ENCODE measurements at regions not wholly inside any gene's neighbourhood (a gene's known extent, or its start where the extent isn't known, plus 50 kb on each side); places are given as distances from the start of the nearest gene placed in this dataset.

GRCh38 chr1:4203501-4203900 is 303.4 kb upstream of the C1orf174 start:
- DNase-seq (no peak), ATAC-seq (no peak)
- Histone ChIP-seq H3K36me3 (no peaks in the 10 kb centered on the region), H3K27me3 (peaks cover 0 to 3% (median 0%) of the 10 kb centered on the region in 9 donors), H3K27ac (no peak overlapping the region), H3K9me3 (peaks cover 0 to 39% (median 25%) of the 10 kb centered on the region in 12 donors), H3K4me1 (no peaks in the 10 kb centered on the region), H3K4me3 (no peak overlapping the region)
- intact Hi-C loops (cut with DNase I), result no loop called here
- no peak for TF ChIP-seq CTCF (IDR thresholded peaks at IDR 0.05)
- no peak for TF ChIP-seq POLR2A (IDR thresholded peaks at IDR 0.05)

GRCh38 chr1:4207183-4207582 is 307.1 kb upstream of the C1orf174 start:
- Histone ChIP-seq H3K36me3 (no peaks in the 10 kb centered on the region), H3K4me1 (no peaks in the 10 kb centered on the region), H3K4me3 (no peak overlapping the region), H3K27ac (no peak overlapping the region), H3K9me3 (peaks cover 0 to 34% (median 20%) of the 10 kb centered on the region in 12 donors), H3K27me3 (peaks cover 0 to 3% (median 0%) of the 10 kb centered on the region in 9 donors)
- 69 to 76% (median 72%) methylated on average over 4 of the region's 4 CpGs for WGBS, 4 donors
- no peak for ATAC-seq
- TF ChIP-seq CTCF (IDR thresholded peaks at IDR 0.05) (no peak), POLR2A (IDR thresholded peaks at IDR 0.05) (no peak)
- intact Hi-C loops (cut with DNase I), result no loop called here
- DNase-seq, result no peak

GRCh38 chr1:4207842-4208692 is 308.0 kb upstream of the C1orf174 start:
- no peak overlapping the region for H3K27ac ChIP-seq
- intact Hi-C loops (cut with DNase I), result no loop called here
- no peaks in the 10 kb centered on the region for H3K4me1 ChIP-seq
- peaks cover 0 to 28% (median 15%) of the 10 kb centered on the region in 12 donors for H3K9me3 ChIP-seq
- no peak for TF ChIP-seq CTCF (IDR thresholded peaks at IDR 0.05)
- TF ChIP-seq POLR2A (IDR thresholded peaks at IDR 0.05), result no peak
- peaks cover 0 to 3% (median 0%) of the 10 kb centered on the region in 9 donors for H3K27me3 ChIP-seq
- no peak overlapping the region for H3K4me3 ChIP-seq
- H3K36me3 ChIP-seq, result no peaks in the 10 kb centered on the region
- no peak for DNase-seq
- 74 to 84% (median 74%) methylated on average over 10 of the region's 10 CpGs for WGBS, 4 donors
- no peak for ATAC-seq

GRCh38 chr1:4210043-4210442 is 310.0 kb upstream of the C1orf174 start:
- intact Hi-C loops (cut with DNase I), result no loop called here
- no peak for DNase-seq
- no peak for TF ChIP-seq POLR2A (IDR thresholded peaks at IDR 0.05)
- no peak for TF ChIP-seq CTCF (IDR thresholded peaks at IDR 0.05)
- 42 to 67% (median 49%) methylated on average over 1 of the region's 1 CpG for WGBS, 4 donors
- Histone ChIP-seq H3K27me3 (peaks cover 0 to 4% (median 0%) of the 10 kb centered on the region in 9 donors), H3K4me1 (no peaks in the 10 kb centered on the region), H3K36me3 (no peaks in the 10 kb centered on the region), H3K4me3 (no peak overlapping the region), H3K27ac (no peak overlapping the region), H3K9me3 (peaks cover 0 to 19% (median 11%) of the 10 kb centered on the region in 12 donors)
- ATAC-seq, result no peak
